A549 (cell line): ENCODE measurements at regions not wholly inside any gene's neighbourhood (a gene's known extent, or its start where the extent isn't known, plus 50 kb on each side); places are given as distances from the start of the nearest gene placed in this dataset.
A peak's percentile ranks its signal among the peaks of the same experiment; 100 is the strongest.
"Not testable (repeated sequence)": the region's sequence is repeated elsewhere in the genome, so short reads cannot be mapped to it uniquely, and the experiment has no call there.

Source experiments
- ATAC-seq, 2 experiments: fragments of 200-7000 bp in 1 of 2; fragments of >200 bp in 1 of 2; cut with Nextera tagmentation in 1 of 2; cut with Tn5 transposase in 1 of 2; 3 replicates each; pipeline versions ENCODE4 v1.8.0 to v1.9.1; 2018 to 2020; ENCODE audit warnings: mild to moderate bottlenecking in 1 of 2, moderate library complexity in 1 of 2
- CTCF ChIA-PET: fragments of 300-600 bp; sonication (Branson Sonifier 250); formaldehyde crosslinking; extraction: SDS; loops from one replicate; lab custom pipeline; 2021; ENCODE audit warnings: antibody characterized with exemption, inconsistent platforms; lab: Yijun Ruan, JAX
- POLR2A ChIA-PET: fragments of 350-600 bp; formaldehyde crosslinking; extraction: SDS; loops from one replicate; lab custom pipeline; 2021; ENCODE audit warnings: antibody characterized with exemption, inconsistent platforms; lab: Yijun Ruan, JAX
- DNase-seq, 2 experiments: peaks; one replicate each; pipeline versions ENCODE4 v3.0.0 to v3.0.0-alpha.2; 2011 to 2016; ENCODE audit warnings: low read depth in 1 of 2, low spot score in 1 of 2
- FAIRE-seq: peaks from 2 replicates; lab custom pipeline; 2011; peaks lifted over from hg19 to GRCh38; lab: Jason Lieb, UNC
- H3K27ac ChIP-seq, 2 experiments: fragments of >200 bp; sonication (Bioruptor Twin); formaldehyde crosslinking; 3 replicates each; pipeline ENCODE4 v1.5.1; 2016 to 2017
- H3K4me1 ChIP-seq: fragments of >200 bp; sonication (Bioruptor Twin); formaldehyde crosslinking; 3 replicates; pipeline ENCODE4 v1.6.1; 2016
- H3K4me2 ChIP-seq: fragments of >200 bp; sonication (Bioruptor Twin); formaldehyde crosslinking; 3 replicates; pipeline ENCODE4 v1.6.1; 2016
- H3K4me3 ChIP-seq: fragments of >200 bp; sonication (Bioruptor Twin); formaldehyde crosslinking; 3 replicates; pipeline ENCODE4 v1.5.1; 2016
- H3K9me3 ChIP-seq: fragments of >200 bp; sonication (Bioruptor Twin); formaldehyde crosslinking; 3 replicates; pipeline ENCODE4 v1.6.1; 2016
- BHLHE40 ChIP-seq: IDR thresholded peaks from 2 replicates; pipeline ENCODE4 v1.6.1; 2012; ENCODE audit warnings: low read depth, low read length, inconsistent platforms
- CHD2 ChIP-seq: fragments of 150-350 bp; IDR thresholded peaks from 2 replicates; pipeline ENCODE4 v1.6.1; 2014; ENCODE audit warnings: low read length; ENCODE audit not compliant: partially characterized antibody
- CHD4 ChIP-seq: fragments of 200-600 bp; sonication (generic); IDR thresholded peaks from 2 replicates; pipeline ENCODE4 v1.6.1; 2016; ENCODE audit warnings: antibody characterized with exemption, mild to moderate bottlenecking, borderline replicate concordance
- EHF ChIP-seq: fragments of 250-450 bp; sonication (Bioruptor Pico); IDR thresholded peaks from 2 replicates; pipeline ENCODE4 v1.5.0; 2020; ENCODE audit warnings: mild to moderate bottlenecking
- EHMT2 ChIP-seq: fragments of 200-600 bp; sonication (generic); IDR thresholded peaks from 2 replicates; pipeline ENCODE4 v1.6.1; 2016; ENCODE audit warnings: antibody characterized with exemption, low read depth, mild to moderate bottlenecking, moderate library complexity
- EP300 ChIP-seq, 2 experiments: fragments of >200 bp; sonication (Bioruptor Twin); formaldehyde crosslinking; IDR thresholded peaks; 2 replicates in 1 of 2; 3 replicates in 1 of 2; pipeline ENCODE4 v1.6.1; 2016 to 2017
- FOSL2 ChIP-seq, 2 experiments: fragments of 450-650 bp in 1 of 2; fragments of >200 bp in 1 of 2; sonication (Bioruptor Twin) in 1 of 2; formaldehyde crosslinking; IDR thresholded peaks; 2 replicates each; pipeline versions ENCODE4 v1.5.0 to v1.6.1; 2016 to 2020; ENCODE audit warnings: mild to moderate bottlenecking in 1 of 2, moderate library complexity in 1 of 2
- HDAC2 ChIP-seq: fragments of 200-600 bp; sonication (generic); IDR thresholded peaks from 2 replicates; pipeline ENCODE4 v1.6.1; 2016
- JUNB ChIP-seq: fragments of >200 bp; sonication (Bioruptor Twin); formaldehyde crosslinking; IDR thresholded peaks from 2 replicates; pipeline ENCODE4 v1.6.1; 2016
- MAFK ChIP-seq: fragments of 450-650 bp; IDR thresholded peaks from 2 replicates; pipeline ENCODE4 v1.6.1; 2014; ENCODE audit not compliant: partially characterized antibody
- MAZ ChIP-seq: fragments of 150-350 bp; IDR thresholded peaks from 2 replicates; pipeline ENCODE4 v1.6.1; 2014; ENCODE audit warnings: antibody characterized with exemption, low read depth, low read length, borderline replicate concordance
- NFE2L2 ChIP-seq: fragments of 150-350 bp; conservative IDR thresholded peaks from 2 replicates; pipeline ENCODE4 v1.6.1; 2014; ENCODE audit warnings: low read length
- NPAS2 ChIP-seq: fragments of 250-450 bp; sonication (Bioruptor Pico); IDR thresholded peaks from 2 replicates; pipeline ENCODE4 v1.8.0; 2022; ENCODE audit warnings: mild to moderate bottlenecking, moderate library complexity, borderline replicate concordance
- PHF8 ChIP-seq: fragments of 200-600 bp; sonication (generic); IDR thresholded peaks from 2 replicates; pipeline ENCODE4 v1.6.1; 2016; ENCODE audit warnings: low read depth, mild to moderate bottlenecking, antibody characterized with exemption, moderate library complexity, borderline replicate concordance
- POLR2A ChIP-seq: IDR thresholded peaks from 2 replicates; pipeline ENCODE4 v1.6.1; 2012; ENCODE audit warnings: mild to moderate bottlenecking, low read length
- RCOR1 ChIP-seq: fragments of 150-350 bp; IDR thresholded peaks from 2 replicates; pipeline ENCODE4 v1.6.1; 2014; ENCODE audit warnings: antibody characterized with exemption, low read length, low read depth
- SREBF2 ChIP-seq: fragments of 450-650 bp; IDR thresholded peaks from 2 replicates; pipeline ENCODE4 v1.6.1; 2014; ENCODE audit warnings: mild to moderate bottlenecking, moderate library complexity
- ZC3H11A ChIP-seq: fragments of 450-650 bp; IDR thresholded peaks from 2 replicates; pipeline ENCODE4 v1.6.1; 2014; ENCODE audit warnings: antibody characterized with exemption, mild to moderate bottlenecking
- ZFP36 ChIP-seq: fragments of 450-650 bp; IDR thresholded peaks from 2 replicates; pipeline ENCODE4 v1.6.1; 2014; ENCODE audit warnings: borderline replicate concordance; ENCODE audit not compliant: partially characterized antibody
- WGBS: methylation state at CpG from one replicate; pipeline ENCODE4 v1.1.6; 2017; ENCODE audit errors: missing lambda C conversion rate; 5-methylcytosine and 5-hydroxymethylcytosine counted together
- TF ChIP-seq, protein P1 (sequence below): fragments of >200 bp; sonication (Bioruptor Twin); formaldehyde crosslinking; IDR thresholded peaks from 2 replicates; pipeline ENCODE4 v1.6.1; 2016
- TF ChIP-seq, protein P2 (sequence below): IDR thresholded peaks from 2 replicates; pipeline ENCODE4 v1.6.1; 2012; ENCODE audit warnings: low read depth, borderline replicate concordance
- TF ChIP-seq, protein P3 (sequence below): fragments of >200 bp; sonication (Bioruptor Twin); formaldehyde crosslinking; IDR thresholded peaks from 3 replicates; pipeline ENCODE4 v1.5.1; 2016
- TF ChIP-seq, protein P4 (sequence below): IDR thresholded peaks from 2 replicates; pipeline ENCODE4 v1.6.1; 2012
- TF ChIP-seq, protein P5 (sequence below): fragments of 200-600 bp; sonication (generic); IDR thresholded peaks from 2 replicates; pipeline ENCODE4 v1.6.1; 2016; ENCODE audit warnings: antibody characterized with exemption, mild to moderate bottlenecking, moderate library complexity
- TF ChIP-seq, protein P6 (sequence below): fragments of >200 bp; sonication (Bioruptor Twin); formaldehyde crosslinking; IDR thresholded peaks from 3 replicates; pipeline ENCODE4 v1.6.1; 2016

DNA sequence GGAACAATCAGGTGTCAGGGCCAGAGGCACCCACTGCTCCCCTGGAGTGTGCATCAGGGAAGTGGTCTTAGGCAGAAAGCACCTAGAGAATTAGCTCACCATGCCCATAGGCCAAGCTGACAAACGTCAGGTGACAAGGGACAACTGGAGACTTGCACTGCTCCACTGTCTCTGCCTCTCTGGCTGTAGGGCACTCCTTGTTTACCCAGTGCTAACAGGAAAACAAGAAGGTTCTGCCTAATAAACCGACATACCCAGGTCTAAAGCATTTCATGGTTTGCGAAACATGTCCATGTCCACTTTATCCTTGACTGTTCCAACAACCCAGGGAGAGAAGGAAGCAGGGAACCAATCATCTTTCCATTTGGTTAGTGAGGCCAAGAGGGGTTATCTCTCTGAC is 92.5 kb upstream of the MAMLD1 start:
- POLR2A ChIA-PET = no interaction called here

DNA sequence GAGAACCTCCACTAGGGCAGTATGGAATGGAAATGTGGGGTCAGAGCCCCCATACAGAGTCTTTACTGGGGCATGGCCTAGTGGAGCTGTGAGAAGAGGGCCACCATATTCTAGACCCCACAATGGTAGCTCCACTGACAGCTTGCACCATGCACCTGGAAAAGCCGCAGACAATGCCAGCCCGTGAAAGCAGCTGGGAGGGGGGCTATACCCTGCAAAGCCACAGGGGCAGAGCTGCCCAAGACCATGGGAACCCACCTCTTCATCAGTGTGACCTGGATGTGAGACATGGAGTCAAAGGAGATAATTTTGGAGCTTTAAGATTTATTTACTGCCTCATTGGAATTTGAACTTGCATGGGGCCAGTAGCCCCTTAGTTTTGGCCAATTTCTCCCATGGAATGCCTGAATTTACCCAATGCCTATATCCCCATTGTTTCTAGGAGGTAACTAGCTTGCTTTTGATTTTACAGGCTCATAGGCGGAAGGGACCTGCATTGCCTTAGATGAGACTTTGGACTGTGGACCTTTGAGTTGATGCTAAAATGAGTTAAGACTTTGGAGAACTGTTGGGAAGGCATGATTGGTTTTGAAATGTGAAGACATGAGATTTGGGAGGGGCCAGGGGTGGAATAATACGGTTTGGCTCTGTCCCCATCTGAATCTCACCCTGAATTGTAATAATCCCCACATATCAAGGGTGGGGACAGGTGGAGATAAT is 89.4 kb upstream of the MAMLD1 start:
- POLR2A ChIA-PET, ATAC-seq, H3K4me2 ChIP-seq, DNase-seq, FAIRE-seq, H3K27ac ChIP-seq, CTCF ChIA-PET, H3K4me3 ChIP-seq, H3K9me3 ChIP-seq: not testable (repeated sequence)
- H3K4me1 ChIP-seq = peaks cover 23% of the 10 kb centered on the region
- WGBS = 53% methylated on average over 3 of the region's 4 CpGs

More for the DNA sequence above, 92.5 kb upstream of the MAMLD1 start:
- peak in 1 of 2 experiments; percentile 29; a peak in 2 of 6 replicates for ATAC-seq
- peak; percentile 85 for FAIRE-seq
- CTCF ChIA-PET = interaction anchor here (1.0 kb wide), 1 partner anchor 8 kb away, joined by 3 read pairs; no protein-coding TSS in a partner anchor
- Histone ChIP-seq H3K9me3 (no peaks in the 10 kb centered on the region), H3K4me1 (peaks cover 26% of the 10 kb centered on the region), H3K4me3 (no peak overlapping the region), H3K27ac (peak overlapping the region; percentile 69 to 85), H3K4me2 (peak overlapping the region; percentile 65)
- no peak for DNase-seq
- WGBS = 36% methylated on average over 3 of the region's 3 CpGs
- TF ChIP-seq POLR2A (no peak), ZFP36 (no peak), RCOR1 (no peak), BHLHE40 (no peak), EHF (CRISPR knock-in tag) (no peak), ZC3H11A (no peak), NFE2L2 (no peak), NPAS2 (CRISPR knock-in tag) (no peak), FOSL2 (IDR thresholded peaks at IDR 0.05) (no peak), FOSL2 (CRISPR knock-in tag; IDR thresholded peaks at IDR 0.05) (no peak), EP300 (IDR thresholded peaks at IDR 0.05) (no peak), MAFK (no peak), CHD4 (no peak), CHD2 (no peak), SREBF2 (no peak), PHF8 (no peak), HDAC2 (no peak)
- TF ChIP-seq, protein P1, sequence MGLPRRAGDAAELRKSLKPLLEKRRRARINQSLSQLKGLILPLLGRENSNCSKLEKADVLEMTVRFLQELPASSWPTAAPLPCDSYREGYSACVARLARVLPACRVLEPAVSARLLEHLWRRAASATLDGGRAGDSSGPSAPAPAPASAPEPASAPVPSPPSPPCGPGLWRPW = no peak
- TF ChIP-seq, protein P2, sequence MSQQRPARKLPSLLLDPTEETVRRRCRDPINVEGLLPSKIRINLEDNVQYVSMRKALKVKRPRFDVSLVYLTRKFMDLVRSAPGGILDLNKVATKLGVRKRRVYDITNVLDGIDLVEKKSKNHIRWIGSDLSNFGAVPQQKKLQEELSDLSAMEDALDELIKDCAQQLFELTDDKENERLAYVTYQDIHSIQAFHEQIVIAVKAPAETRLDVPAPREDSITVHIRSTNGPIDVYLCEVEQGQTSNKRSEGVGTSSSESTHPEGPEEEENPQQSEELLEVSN = no peak
- TF ChIP-seq, protein P3, sequence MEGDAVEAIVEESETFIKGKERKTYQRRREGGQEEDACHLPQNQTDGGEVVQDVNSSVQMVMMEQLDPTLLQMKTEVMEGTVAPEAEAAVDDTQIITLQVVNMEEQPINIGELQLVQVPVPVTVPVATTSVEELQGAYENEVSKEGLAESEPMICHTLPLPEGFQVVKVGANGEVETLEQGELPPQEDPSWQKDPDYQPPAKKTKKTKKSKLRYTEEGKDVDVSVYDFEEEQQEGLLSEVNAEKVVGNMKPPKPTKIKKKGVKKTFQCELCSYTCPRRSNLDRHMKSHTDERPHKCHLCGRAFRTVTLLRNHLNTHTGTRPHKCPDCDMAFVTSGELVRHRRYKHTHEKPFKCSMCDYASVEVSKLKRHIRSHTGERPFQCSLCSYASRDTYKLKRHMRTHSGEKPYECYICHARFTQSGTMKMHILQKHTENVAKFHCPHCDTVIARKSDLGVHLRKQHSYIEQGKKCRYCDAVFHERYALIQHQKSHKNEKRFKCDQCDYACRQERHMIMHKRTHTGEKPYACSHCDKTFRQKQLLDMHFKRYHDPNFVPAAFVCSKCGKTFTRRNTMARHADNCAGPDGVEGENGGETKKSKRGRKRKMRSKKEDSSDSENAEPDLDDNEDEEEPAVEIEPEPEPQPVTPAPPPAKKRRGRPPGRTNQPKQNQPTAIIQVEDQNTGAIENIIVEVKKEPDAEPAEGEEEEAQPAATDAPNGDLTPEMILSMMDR = no peak
- TF ChIP-seq, protein P4, sequence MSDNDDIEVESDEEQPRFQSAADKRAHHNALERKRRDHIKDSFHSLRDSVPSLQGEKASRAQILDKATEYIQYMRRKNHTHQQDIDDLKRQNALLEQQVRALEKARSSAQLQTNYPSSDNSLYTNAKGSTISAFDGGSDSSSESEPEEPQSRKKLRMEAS = no peak

DNA sequence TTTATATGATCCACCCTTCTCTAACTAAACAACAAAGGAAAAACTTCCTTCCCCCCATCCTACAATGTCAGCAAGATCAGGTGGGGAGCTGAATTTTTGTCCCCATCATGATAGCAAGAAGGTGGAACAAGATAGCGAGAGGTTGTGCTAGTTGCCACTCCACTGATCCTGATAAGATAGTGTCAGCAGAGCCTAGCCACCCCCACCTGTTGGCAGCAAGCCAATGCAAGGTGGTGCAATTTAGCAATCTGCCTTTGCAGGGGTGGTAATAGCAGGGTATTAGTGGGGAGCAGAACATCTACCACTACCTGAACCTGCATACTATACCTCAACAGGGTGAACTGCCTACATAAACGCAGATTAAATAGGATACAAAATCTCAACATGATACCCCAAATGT is 80.2 kb upstream of the MAMLD1 start:
- no peaks in the 10 kb centered on the region for H3K4me1 ChIP-seq
- TF ChIP-seq JUNB = no peak
- TF ChIP-seq MAZ = no peak
- no peak for TF ChIP-seq EHMT2
- TF ChIP-seq NPAS2 (CRISPR knock-in tag) = no peak
- TF ChIP-seq CHD4 = no peak
- no peak for TF ChIP-seq EHF (CRISPR knock-in tag)
- TF ChIP-seq, protein P5, sequence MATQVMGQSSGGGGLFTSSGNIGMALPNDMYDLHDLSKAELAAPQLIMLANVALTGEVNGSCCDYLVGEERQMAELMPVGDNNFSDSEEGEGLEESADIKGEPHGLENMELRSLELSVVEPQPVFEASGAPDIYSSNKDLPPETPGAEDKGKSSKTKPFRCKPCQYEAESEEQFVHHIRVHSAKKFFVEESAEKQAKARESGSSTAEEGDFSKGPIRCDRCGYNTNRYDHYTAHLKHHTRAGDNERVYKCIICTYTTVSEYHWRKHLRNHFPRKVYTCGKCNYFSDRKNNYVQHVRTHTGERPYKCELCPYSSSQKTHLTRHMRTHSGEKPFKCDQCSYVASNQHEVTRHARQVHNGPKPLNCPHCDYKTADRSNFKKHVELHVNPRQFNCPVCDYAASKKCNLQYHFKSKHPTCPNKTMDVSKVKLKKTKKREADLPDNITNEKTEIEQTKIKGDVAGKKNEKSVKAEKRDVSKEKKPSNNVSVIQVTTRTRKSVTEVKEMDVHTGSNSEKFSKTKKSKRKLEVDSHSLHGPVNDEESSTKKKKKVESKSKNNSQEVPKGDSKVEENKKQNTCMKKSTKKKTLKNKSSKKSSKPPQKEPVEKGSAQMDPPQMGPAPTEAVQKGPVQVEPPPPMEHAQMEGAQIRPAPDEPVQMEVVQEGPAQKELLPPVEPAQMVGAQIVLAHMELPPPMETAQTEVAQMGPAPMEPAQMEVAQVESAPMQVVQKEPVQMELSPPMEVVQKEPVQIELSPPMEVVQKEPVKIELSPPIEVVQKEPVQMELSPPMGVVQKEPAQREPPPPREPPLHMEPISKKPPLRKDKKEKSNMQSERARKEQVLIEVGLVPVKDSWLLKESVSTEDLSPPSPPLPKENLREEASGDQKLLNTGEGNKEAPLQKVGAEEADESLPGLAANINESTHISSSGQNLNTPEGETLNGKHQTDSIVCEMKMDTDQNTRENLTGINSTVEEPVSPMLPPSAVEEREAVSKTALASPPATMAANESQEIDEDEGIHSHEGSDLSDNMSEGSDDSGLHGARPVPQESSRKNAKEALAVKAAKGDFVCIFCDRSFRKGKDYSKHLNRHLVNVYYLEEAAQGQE = no peak
- TF ChIP-seq, protein P6, sequence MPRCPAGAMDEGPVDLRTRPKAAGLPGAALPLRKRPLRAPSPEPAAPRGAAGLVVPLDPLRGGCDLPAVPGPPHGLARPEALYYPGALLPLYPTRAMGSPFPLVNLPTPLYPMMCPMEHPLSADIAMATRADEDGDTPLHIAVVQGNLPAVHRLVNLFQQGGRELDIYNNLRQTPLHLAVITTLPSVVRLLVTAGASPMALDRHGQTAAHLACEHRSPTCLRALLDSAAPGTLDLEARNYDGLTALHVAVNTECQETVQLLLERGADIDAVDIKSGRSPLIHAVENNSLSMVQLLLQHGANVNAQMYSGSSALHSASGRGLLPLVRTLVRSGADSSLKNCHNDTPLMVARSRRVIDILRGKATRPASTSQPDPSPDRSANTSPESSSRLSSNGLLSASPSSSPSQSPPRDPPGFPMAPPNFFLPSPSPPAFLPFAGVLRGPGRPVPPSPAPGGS = no peak
- TF ChIP-seq, all 56 proteins: peak for 0
- ATAC-seq (no peak), DNase-seq (no peak), FAIRE-seq (no peak)
- POLR2A ChIA-PET = no interaction called here
- CTCF ChIA-PET = no interaction called here
- H3K4me2 ChIP-seq = no peak overlapping the region
- H3K4me3 ChIP-seq = no peak overlapping the region
- no peak overlapping the region for H3K27ac ChIP-seq
- 60% methylated on average over 2 of the region's 2 CpGs for WGBS
- H3K9me3 ChIP-seq = no peaks in the 10 kb centered on the region
